ENCODE measurements at regions not wholly inside any gene's neighbourhood (a gene's known extent, or its start where the extent isn't known, plus 50 kb on each side); places are given as distances from the start of the nearest gene placed in this dataset.

- peaks cover 3% of the 10 kb centered on the region for H3K27me3 Mint-ChIP-seq (ENCODE audit: unreplicated experiment)
- TF ChIP-seq CTCF (IDR thresholded peaks at IDR 0.05; ENCODE audit: partially characterized antibody, unreplicated experiment) = no peak
- no peak overlapping the region for H3K4me3 Mint-ChIP-seq (ENCODE audit: unreplicated experiment)
- H3K36me3 Mint-ChIP-seq (ENCODE audit: unreplicated experiment) = peaks cover 18% of the 10 kb centered on the region
- H3K27ac Mint-ChIP-seq (ENCODE audit: unreplicated experiment) = no peak overlapping the region
- no peaks in the 10 kb centered on the region for H3K4me1 Mint-ChIP-seq (ENCODE audit: low read depth, unreplicated experiment)
- no peak for DNase-seq
- H3K9me3 Mint-ChIP-seq (ENCODE audit: unreplicated experiment) = peaks cover 10% of the 10 kb centered on the region
Measured at GRCh38 chr10:131495892-131496291, 184.4 kb upstream of the TCERG1L start.

- H3K27ac Mint-ChIP-seq (ENCODE audit: unreplicated experiment) = no peak overlapping the region
- no peak for DNase-seq
Measured at GRCh38 chr10:131496351-131497052, 185.0 kb upstream of the TCERG1L start.

GRCh38 chr10:131499566-131499965 is 188.0 kb upstream of the TCERG1L start:
- DNase-seq = no peak
- Mint-ChIP-seq H3K9me3 (ENCODE audit: unreplicated experiment) (peaks cover 16% of the 10 kb centered on the region), H3K36me3 (ENCODE audit: unreplicated experiment) (peaks cover 11% of the 10 kb centered on the region), H3K27me3 (ENCODE audit: unreplicated experiment) (peaks cover 1% of the 10 kb centered on the region), H3K27ac (ENCODE audit: unreplicated experiment) (no peak overlapping the region), H3K4me1 (ENCODE audit: low read depth, unreplicated experiment) (no peaks in the 10 kb centered on the region), H3K4me3 (ENCODE audit: unreplicated experiment) (no peak overlapping the region)
- TF ChIP-seq CTCF (IDR thresholded peaks at IDR 0.05; ENCODE audit: partially characterized antibody, unreplicated experiment) = no peak

More at GRCh38 chr10:131496351-131497052, 185.0 kb upstream of the TCERG1L start:
- TF ChIP-seq CTCF (IDR thresholded peaks at IDR 0.05; ENCODE audit: partially characterized antibody, unreplicated experiment) = no peak
- H3K27me3 Mint-ChIP-seq (ENCODE audit: unreplicated experiment) = peaks cover 3% of the 10 kb centered on the region
- peaks cover 10% of the 10 kb centered on the region for H3K9me3 Mint-ChIP-seq (ENCODE audit: unreplicated experiment)
- H3K36me3 Mint-ChIP-seq (ENCODE audit: unreplicated experiment) = peaks cover 18% of the 10 kb centered on the region
- no peak overlapping the region for H3K4me3 Mint-ChIP-seq (ENCODE audit: unreplicated experiment)
- no peaks in the 10 kb centered on the region for H3K4me1 Mint-ChIP-seq (ENCODE audit: low read depth, unreplicated experiment)

GRCh38 chr10:131500181-131500580 is 188.7 kb upstream of the TCERG1L start:
- DNase-seq = no peak
- no peaks in the 10 kb centered on the region for H3K4me1 Mint-ChIP-seq (ENCODE audit: low read depth, unreplicated experiment)
- no peak for TF ChIP-seq CTCF (IDR thresholded peaks at IDR 0.05; ENCODE audit: partially characterized antibody, unreplicated experiment)
- no peak overlapping the region for H3K27ac Mint-ChIP-seq (ENCODE audit: unreplicated experiment)
- H3K36me3 Mint-ChIP-seq (ENCODE audit: unreplicated experiment) = peaks cover 6% of the 10 kb centered on the region
- peaks cover 14% of the 10 kb centered on the region for H3K9me3 Mint-ChIP-seq (ENCODE audit: unreplicated experiment)
- no peak overlapping the region for H3K4me3 Mint-ChIP-seq (ENCODE audit: unreplicated experiment)
- peaks cover 1% of the 10 kb centered on the region for H3K27me3 Mint-ChIP-seq (ENCODE audit: unreplicated experiment)

- DNase-seq = no peak
- no peaks in the 10 kb centered on the region for H3K4me1 Mint-ChIP-seq (ENCODE audit: low read depth, unreplicated experiment)
- peaks cover 1% of the 10 kb centered on the region for H3K27me3 Mint-ChIP-seq (ENCODE audit: unreplicated experiment)
- peaks cover 5% of the 10 kb centered on the region for H3K36me3 Mint-ChIP-seq (ENCODE audit: unreplicated experiment)
- TF ChIP-seq CTCF (IDR thresholded peaks at IDR 0.05; ENCODE audit: partially characterized antibody, unreplicated experiment) = no peak
- no peak overlapping the region for H3K4me3 Mint-ChIP-seq (ENCODE audit: unreplicated experiment)
- no peak overlapping the region for H3K27ac Mint-ChIP-seq (ENCODE audit: unreplicated experiment)
- peaks cover 14% of the 10 kb centered on the region for H3K9me3 Mint-ChIP-seq (ENCODE audit: unreplicated experiment)
Measured at GRCh38 chr10:131500892-131501291, 189.4 kb upstream of the TCERG1L start.
